ENCODE measurements at regions not wholly inside any gene's neighbourhood (a gene's known extent, or its start where the extent isn't known, plus 50 kb on each side); places are given as distances from the start of the nearest gene placed in this dataset.

DNA sequence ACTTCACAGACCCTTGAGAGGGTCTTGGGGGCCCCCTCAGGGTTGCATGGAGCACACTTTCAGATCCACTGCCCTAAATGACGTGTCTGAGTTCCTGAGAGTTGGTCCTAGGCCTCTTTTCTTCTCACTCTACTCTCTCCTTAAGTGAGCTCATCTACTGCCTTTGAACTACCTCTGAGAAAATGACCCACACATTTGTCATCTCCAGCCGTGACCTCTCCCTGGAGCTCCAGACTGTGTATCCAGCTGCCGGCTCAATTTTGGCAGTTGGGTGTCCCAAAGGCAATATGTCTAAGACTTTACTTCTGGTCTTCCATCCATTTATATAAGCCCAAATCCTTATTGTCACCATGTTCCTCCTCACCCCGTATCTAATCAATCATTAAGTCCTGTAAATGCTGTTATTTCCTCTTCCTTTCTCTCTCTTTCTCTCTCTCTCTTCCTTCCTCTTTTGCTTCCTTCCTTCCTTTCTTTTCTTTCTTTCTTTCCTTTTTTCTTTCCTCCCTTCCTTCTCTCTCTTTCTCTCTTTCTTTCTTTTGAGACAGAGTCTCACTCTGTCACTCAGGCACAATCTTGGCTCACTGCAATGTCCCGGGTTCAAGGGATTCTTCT lies 51.2 kb upstream of the HSPA9 start:
- in situ Hi-C loops (cut with HindIII; ENCODE audit: low pct_unique_long_range_greater_than_20kb, low sequenced_read_pairs) (no loop called here), intact Hi-C loops (cut with micrococcal nuclease; ENCODE audit: unreplicated experiment) (no loop called here)
- H3K4me1 ChIP-seq (ENCODE audit: control insufficient read depth, insufficient read depth, low read length), result no peaks in the 10 kb centered on the region
- ATAC-seq (0 out of 2 replicates have a peak, but pooled peaks have one; percentile 44), DNase-seq (ENCODE audit: low read depth, low spot score) (no peak)
- no peaks in the 10 kb centered on the region for H3K9me3 ChIP-seq (ENCODE audit: control insufficient read depth, insufficient read depth, low read depth, low read length)
- no peak overlapping the region for H3K4me3 ChIP-seq (ENCODE audit: low read depth in 2 of 2, low read length in 2 of 2)
- CTCF ChIA-PET, result no interaction called here
- no peaks in the 10 kb centered on the region for H3K27me3 ChIP-seq (ENCODE audit: control insufficient read depth, insufficient read depth, low read length)
- no peaks in the 10 kb centered on the region for H3K36me3 ChIP-seq (ENCODE audit: control insufficient read depth, insufficient read depth, low read length)
- POLR2A ChIA-PET, result no interaction called here
- BruUV-seq (replicated peaks), result no TSS peak
- no peak overlapping the region for H3K27ac ChIP-seq (ENCODE audit: low read length)
- TF ChIP-seq SIN3A (IDR thresholded peaks at IDR 0.05; ENCODE audit: borderline replicate concordance, insufficient read depth, low read depth, low read length) (no peak), REST (IDR thresholded peaks at IDR 0.05; ENCODE audit: insufficient read depth in 1 of 2, low read depth in 2 of 2, low read length in 1 of 2) (no peak), TCF7L2 (IDR thresholded peaks at IDR 0.05; ENCODE audit: low read depth, low read length) (no peak), POLR2AphosphoS5 (IDR thresholded peaks at IDR 0.05; ENCODE audit: low read depth, low read length) (no peak)
- TF ChIP-seq, protein P1, sequence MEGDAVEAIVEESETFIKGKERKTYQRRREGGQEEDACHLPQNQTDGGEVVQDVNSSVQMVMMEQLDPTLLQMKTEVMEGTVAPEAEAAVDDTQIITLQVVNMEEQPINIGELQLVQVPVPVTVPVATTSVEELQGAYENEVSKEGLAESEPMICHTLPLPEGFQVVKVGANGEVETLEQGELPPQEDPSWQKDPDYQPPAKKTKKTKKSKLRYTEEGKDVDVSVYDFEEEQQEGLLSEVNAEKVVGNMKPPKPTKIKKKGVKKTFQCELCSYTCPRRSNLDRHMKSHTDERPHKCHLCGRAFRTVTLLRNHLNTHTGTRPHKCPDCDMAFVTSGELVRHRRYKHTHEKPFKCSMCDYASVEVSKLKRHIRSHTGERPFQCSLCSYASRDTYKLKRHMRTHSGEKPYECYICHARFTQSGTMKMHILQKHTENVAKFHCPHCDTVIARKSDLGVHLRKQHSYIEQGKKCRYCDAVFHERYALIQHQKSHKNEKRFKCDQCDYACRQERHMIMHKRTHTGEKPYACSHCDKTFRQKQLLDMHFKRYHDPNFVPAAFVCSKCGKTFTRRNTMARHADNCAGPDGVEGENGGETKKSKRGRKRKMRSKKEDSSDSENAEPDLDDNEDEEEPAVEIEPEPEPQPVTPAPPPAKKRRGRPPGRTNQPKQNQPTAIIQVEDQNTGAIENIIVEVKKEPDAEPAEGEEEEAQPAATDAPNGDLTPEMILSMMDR (IDR thresholded peaks at IDR 0.05), result no peak

DNA sequence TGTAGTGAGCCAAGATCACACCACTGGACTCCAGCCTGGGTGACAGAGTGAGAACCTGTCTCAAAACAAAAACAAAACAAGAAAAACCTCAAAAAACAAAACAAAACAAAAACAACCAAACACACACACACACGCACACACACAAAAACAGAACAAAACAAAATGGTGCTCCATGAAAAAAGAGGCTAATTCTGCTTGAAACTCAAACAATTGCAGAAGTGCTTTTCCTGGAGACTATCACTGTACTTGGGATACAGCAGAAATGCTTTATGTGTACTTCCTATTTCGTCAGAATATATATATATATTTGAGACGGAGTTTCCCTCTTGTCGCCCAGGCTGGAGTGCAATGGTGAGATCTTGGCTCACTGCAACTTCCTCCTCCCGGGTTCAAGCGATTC lies 49.9 kb upstream of the HSPA9 start:
- ATAC-seq, result no peak
- in situ Hi-C loops (cut with HindIII; ENCODE audit: low pct_unique_long_range_greater_than_20kb, low sequenced_read_pairs) (no loop called here), intact Hi-C loops (cut with micrococcal nuclease; ENCODE audit: unreplicated experiment) (no loop called here)
- Histone ChIP-seq H3K4me3 (ENCODE audit: low read depth in 2 of 2, low read length in 2 of 2) (no peak overlapping the region), H3K27me3 (ENCODE audit: control insufficient read depth, insufficient read depth, low read length) (no peaks in the 10 kb centered on the region), H3K9me3 (ENCODE audit: control insufficient read depth, insufficient read depth, low read depth, low read length) (no peaks in the 10 kb centered on the region), H3K27ac (ENCODE audit: low read length) (no peak overlapping the region), H3K36me3 (ENCODE audit: control insufficient read depth, insufficient read depth, low read length) (no peaks in the 10 kb centered on the region), H3K4me1 (ENCODE audit: control insufficient read depth, insufficient read depth, low read length) (no peaks in the 10 kb centered on the region)
- no peak for TF ChIP-seq SIN3A (IDR thresholded peaks at IDR 0.05; ENCODE audit: borderline replicate concordance, insufficient read depth, low read depth, low read length)
- TF ChIP-seq TCF7L2 (IDR thresholded peaks at IDR 0.05; ENCODE audit: low read depth, low read length), result no peak
- ChIA-PET POLR2A (no interaction called here), CTCF (no interaction called here)
- DNase-seq (ENCODE audit: low read depth, low spot score), result no peak
- BruUV-seq (replicated peaks), result no TSS peak
